ENCODE measurements at regions not wholly inside any gene's neighbourhood (a gene's known extent, or its start where the extent isn't known, plus 50 kb on each side); places are given as distances from the start of the nearest gene placed in this dataset.

- H3K4me3 ChIP-seq (ENCODE audit: low read depth, low read length) = no peak overlapping the region
- TF ChIP-seq, protein P1, sequence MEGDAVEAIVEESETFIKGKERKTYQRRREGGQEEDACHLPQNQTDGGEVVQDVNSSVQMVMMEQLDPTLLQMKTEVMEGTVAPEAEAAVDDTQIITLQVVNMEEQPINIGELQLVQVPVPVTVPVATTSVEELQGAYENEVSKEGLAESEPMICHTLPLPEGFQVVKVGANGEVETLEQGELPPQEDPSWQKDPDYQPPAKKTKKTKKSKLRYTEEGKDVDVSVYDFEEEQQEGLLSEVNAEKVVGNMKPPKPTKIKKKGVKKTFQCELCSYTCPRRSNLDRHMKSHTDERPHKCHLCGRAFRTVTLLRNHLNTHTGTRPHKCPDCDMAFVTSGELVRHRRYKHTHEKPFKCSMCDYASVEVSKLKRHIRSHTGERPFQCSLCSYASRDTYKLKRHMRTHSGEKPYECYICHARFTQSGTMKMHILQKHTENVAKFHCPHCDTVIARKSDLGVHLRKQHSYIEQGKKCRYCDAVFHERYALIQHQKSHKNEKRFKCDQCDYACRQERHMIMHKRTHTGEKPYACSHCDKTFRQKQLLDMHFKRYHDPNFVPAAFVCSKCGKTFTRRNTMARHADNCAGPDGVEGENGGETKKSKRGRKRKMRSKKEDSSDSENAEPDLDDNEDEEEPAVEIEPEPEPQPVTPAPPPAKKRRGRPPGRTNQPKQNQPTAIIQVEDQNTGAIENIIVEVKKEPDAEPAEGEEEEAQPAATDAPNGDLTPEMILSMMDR (IDR thresholded peaks at IDR 0.05; ENCODE audit: low read depth, low read length) = no peak
- DNase-seq (ENCODE audit: low read depth, low spot score) = no peak
- in situ Hi-C loops (cut with HindIII; ENCODE audit: low sequenced_read_pairs) = no loop called here
Measured at GRCh38 chr12:105429511-105429910, 99.0 kb downstream of the C12orf75 start.

- TF ChIP-seq, protein P1 (IDR thresholded peaks at IDR 0.05; ENCODE audit: low read depth, low read length) = no peak
- H3K4me3 ChIP-seq (ENCODE audit: low read depth, low read length) = no peak overlapping the region
- DNase-seq (ENCODE audit: low read depth, low spot score) = no peak
- in situ Hi-C loops (cut with HindIII; ENCODE audit: low sequenced_read_pairs) = no loop called here
Measured at GRCh38 chr12:105431537-105432100, 101.1 kb downstream of the C12orf75 start.

- in situ Hi-C loops (cut with HindIII; ENCODE audit: low sequenced_read_pairs) = no loop called here
- no peak overlapping the region for H3K4me3 ChIP-seq (ENCODE audit: low read depth, low read length)
- TF ChIP-seq, protein P1 (IDR thresholded peaks at IDR 0.05; ENCODE audit: low read depth, low read length) = no peak
- DNase-seq (ENCODE audit: low read depth, low spot score) = peak; percentile 55
Measured at GRCh38 chr12:105433804-105434203, 103.3 kb downstream of the C12orf75 start.

DNA sequence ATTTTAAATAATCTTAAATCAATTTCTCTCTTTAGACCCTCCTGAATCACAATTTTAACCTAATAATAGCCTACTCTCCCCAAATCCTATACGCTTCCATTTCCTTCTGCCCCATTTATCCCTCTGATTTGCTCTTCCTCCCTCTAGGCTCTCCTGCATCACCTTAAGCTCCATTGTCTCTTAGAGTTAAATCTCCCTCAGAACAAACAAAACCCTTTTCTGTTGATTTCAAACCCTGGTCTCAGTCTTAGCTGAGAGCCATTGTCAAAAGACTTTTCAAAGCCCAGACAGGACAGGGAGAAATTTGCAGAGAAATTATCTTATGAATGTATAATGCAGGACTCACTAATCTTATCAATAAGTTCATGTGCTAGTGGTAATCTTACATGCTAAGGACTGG is 106.1 kb downstream of the C12orf75 start:
- no peak for DNase-seq (ENCODE audit: low read depth, low spot score)
- H3K4me3 ChIP-seq (ENCODE audit: low read depth, low read length) = no peak overlapping the region
- in situ Hi-C loops (cut with HindIII; ENCODE audit: low sequenced_read_pairs) = no loop called here
- TF ChIP-seq, protein P1 (IDR thresholded peaks at IDR 0.05; ENCODE audit: low read depth, low read length) = no peak

GRCh38 chr12:105440037-105440664 is 109.7 kb downstream of the C12orf75 start:
- in situ Hi-C loops (cut with HindIII; ENCODE audit: low sequenced_read_pairs) = no loop called here
- H3K4me3 ChIP-seq (ENCODE audit: low read depth, low read length) = no peak overlapping the region
- no peak for DNase-seq (ENCODE audit: low read depth, low spot score)
- TF ChIP-seq, protein P1 (IDR thresholded peaks at IDR 0.05; ENCODE audit: low read depth, low read length) = no peak

DNA sequence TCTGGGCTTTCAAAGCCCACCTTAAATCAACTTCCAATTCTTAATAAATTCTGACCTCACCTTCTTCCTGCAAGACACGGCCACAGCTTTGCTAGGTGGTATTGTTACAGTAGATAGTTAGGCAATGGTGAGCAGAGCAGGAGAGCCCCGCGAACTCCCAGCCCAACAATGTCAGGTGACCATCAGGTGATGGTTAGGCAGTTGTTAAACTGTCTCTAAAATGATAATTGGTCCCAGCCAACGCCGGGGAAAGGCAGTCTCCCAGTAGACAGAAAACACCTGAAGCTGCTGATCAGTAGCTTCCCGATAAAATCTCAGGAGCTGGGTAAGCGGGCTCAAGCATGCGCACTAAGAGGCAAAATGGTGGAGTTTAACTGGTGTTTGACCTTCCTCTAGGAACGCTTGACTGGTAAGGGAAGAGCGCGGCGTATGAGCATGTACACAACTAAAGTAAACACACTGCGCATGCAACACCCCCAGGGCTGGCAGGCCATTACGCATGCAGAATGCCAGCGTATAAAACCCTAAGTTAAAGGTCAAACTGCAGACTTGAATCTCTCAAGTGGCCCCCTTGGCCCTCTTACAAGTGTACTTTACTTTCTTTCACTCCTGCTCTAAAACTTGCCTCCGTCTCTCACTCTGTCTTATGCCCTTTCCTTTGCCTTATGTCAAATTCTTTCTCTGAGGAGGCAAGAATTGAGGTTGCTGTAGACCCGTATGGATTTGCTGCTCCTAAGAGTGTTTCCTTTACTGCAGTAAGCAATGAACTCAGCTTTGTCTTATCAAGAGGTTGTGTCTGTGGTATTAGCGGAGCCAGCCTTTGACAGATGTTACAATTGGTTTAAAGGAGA is 113.5 kb downstream of the C12orf75 start:
- TF ChIP-seq, protein P1 (IDR thresholded peaks at IDR 0.05; ENCODE audit: low read depth, low read length) = no peak

More for the DNA sequence above, 113.5 kb downstream of the C12orf75 start:
- no peak overlapping the region for H3K4me3 ChIP-seq (ENCODE audit: low read depth, low read length)
- in situ Hi-C loops (cut with HindIII; ENCODE audit: low sequenced_read_pairs) = no loop called here
- DNase-seq (ENCODE audit: low read depth, low spot score) = no peak

Data from astrocyte of the spinal cord (primary cell).